Glutamatergic neuron (in vitro differentiated cells): ENCODE measurements at regions not wholly inside any gene's neighbourhood (a gene's known extent, or its start where the extent isn't known, plus 50 kb on each side); places are given as distances from the start of the nearest gene placed in this dataset.
"Not testable (repeated sequence)": the region's sequence is repeated elsewhere in the genome, so short reads cannot be mapped to it uniquely, and the experiment has no call there.

ENCODE experiments used
- DNase-seq: peaks from one replicate; pipeline ENCODE4 v3.0.0; 2022
- H3K27ac Mint-ChIP-seq: one replicate; pipeline ENCODE4 v1.8.0; 2020; ENCODE audit warnings: mild to moderate bottlenecking, mixed read lengths, inconsistent platforms; ENCODE audit not compliant: unreplicated experiment
- H3K27me3 Mint-ChIP-seq: one replicate; pipeline ENCODE4 v1.8.0; 2020; ENCODE audit warnings: mild to moderate bottlenecking, moderate library complexity, mixed read lengths, inconsistent platforms; ENCODE audit not compliant: unreplicated experiment
- H3K36me3 Mint-ChIP-seq: one replicate; pipeline ENCODE4 v1.8.0; 2020; ENCODE audit warnings: mild to moderate bottlenecking, mixed read lengths, inconsistent platforms; ENCODE audit not compliant: unreplicated experiment
- H3K4me1 Mint-ChIP-seq: one replicate; pipeline ENCODE4 v1.8.0; 2020; ENCODE audit warnings: mild to moderate bottlenecking, low read depth, mixed read lengths, inconsistent platforms; ENCODE audit not compliant: unreplicated experiment
- H3K4me3 Mint-ChIP-seq: one replicate; pipeline ENCODE4 v1.8.0; 2020; ENCODE audit warnings: mild to moderate bottlenecking, mixed read lengths, inconsistent platforms; ENCODE audit not compliant: unreplicated experiment
- H3K9me3 Mint-ChIP-seq: one replicate; pipeline ENCODE4 v1.8.0; 2020; ENCODE audit warnings: mild to moderate bottlenecking, moderate library complexity, mixed read lengths, inconsistent platforms; ENCODE audit not compliant: unreplicated experiment
- CTCF ChIP-seq: fragments of 200-600 bp; sonication (generic); IDR thresholded peaks from one replicate; pipeline ENCODE4 v1.5.0; 2021; ENCODE audit not compliant: partially characterized antibody, unreplicated experiment

GRCh38 chr2:173567493-173567892, 212.8 kb downstream of the CDCA7 start:
- peaks cover 2% of the 10 kb centered on the region for H3K9me3 Mint-ChIP-seq
- no peak for DNase-seq
- H3K4me1 Mint-ChIP-seq = peaks cover 16% of the 10 kb centered on the region
- no peaks in the 10 kb centered on the region for H3K27me3 Mint-ChIP-seq
- H3K27ac Mint-ChIP-seq = no peak overlapping the region
- no peak overlapping the region for H3K4me3 Mint-ChIP-seq
- no peak for TF ChIP-seq CTCF
- no peaks in the 10 kb centered on the region for H3K36me3 Mint-ChIP-seq

- no peaks in the 10 kb centered on the region for H3K27me3 Mint-ChIP-seq
- peaks cover 16% of the 10 kb centered on the region for H3K4me1 Mint-ChIP-seq
- peak; percentile 23 for TF ChIP-seq CTCF
- H3K36me3 Mint-ChIP-seq = no peaks in the 10 kb centered on the region
- peaks cover 2% of the 10 kb centered on the region for H3K9me3 Mint-ChIP-seq
- H3K27ac Mint-ChIP-seq = no peak overlapping the region
- DNase-seq = no peak
- H3K4me3 Mint-ChIP-seq = no peak overlapping the region
Measured at GRCh38 chr2:173568054-173568453, 213.4 kb downstream of the CDCA7 start.

GRCh38 chr2:173571021-173571821, 216.5 kb downstream of the CDCA7 start:
- peaks cover 16% of the 10 kb centered on the region for H3K4me1 Mint-ChIP-seq
- TF ChIP-seq CTCF = no peak
- H3K36me3 Mint-ChIP-seq = no peaks in the 10 kb centered on the region
- peak overlapping the region; percentile 82 for H3K27ac Mint-ChIP-seq
- no peaks in the 10 kb centered on the region for H3K9me3 Mint-ChIP-seq
- no peak for DNase-seq
- H3K27me3 Mint-ChIP-seq = no peaks in the 10 kb centered on the region
- peak overlapping the region; percentile 76 for H3K4me3 Mint-ChIP-seq

GRCh38 chr2:173571887-173572680, 217.4 kb downstream of the CDCA7 start:
- H3K4me1 Mint-ChIP-seq = peaks cover 16% of the 10 kb centered on the region
- H3K27me3 Mint-ChIP-seq = peaks cover under 1% of the 10 kb centered on the region
- no peaks in the 10 kb centered on the region for H3K36me3 Mint-ChIP-seq
- no peaks in the 10 kb centered on the region for H3K9me3 Mint-ChIP-seq
- no peak for TF ChIP-seq CTCF
- H3K27ac Mint-ChIP-seq = no peak overlapping the region
- DNase-seq = no peak
- H3K4me3 Mint-ChIP-seq = peak overlapping the region; percentile 76

- DNase-seq = no peak
- H3K9me3 Mint-ChIP-seq = no peaks in the 10 kb centered on the region
- H3K27ac Mint-ChIP-seq = no peak overlapping the region
- no peak for TF ChIP-seq CTCF
- H3K27me3 Mint-ChIP-seq = peaks cover 2% of the 10 kb centered on the region
- H3K36me3 Mint-ChIP-seq = no peaks in the 10 kb centered on the region
- H3K4me1 Mint-ChIP-seq = peaks cover 16% of the 10 kb centered on the region
- H3K4me3 Mint-ChIP-seq = no peak overlapping the region
Measured at GRCh38 chr2:173572848-173573247, 218.2 kb downstream of the CDCA7 start.

- H3K9me3 Mint-ChIP-seq, H3K27ac Mint-ChIP-seq, H3K27me3 Mint-ChIP-seq, H3K4me3 Mint-ChIP-seq, DNase-seq, H3K36me3 Mint-ChIP-seq: not testable (repeated sequence)
- peaks cover 16% of the 10 kb centered on the region for H3K4me1 Mint-ChIP-seq
Measured at GRCh38 chr2:173573782-173574181, 219.1 kb downstream of the CDCA7 start.
